WTC11 (cell line): ENCODE measurements at regions not wholly inside any gene's neighbourhood (a gene's known extent, or its start where the extent isn't known, plus 50 kb on each side); places are given as distances from the start of the nearest gene placed in this dataset.

Experiments used
- CTCF ChIP-seq: fragments of 200-600 bp; IDR thresholded peaks from 2 replicates; pipeline ENCODE4 v1.8.0; 2022; ENCODE audit warnings: antibody characterized with exemption
- ERG ChIP-seq: fragments of 250-450 bp; sonication (Bioruptor Pico); IDR thresholded peaks from 2 replicates; pipeline ENCODE4 v1.8.0; 2021; ENCODE audit warnings: mild to moderate bottlenecking
- SP1 ChIP-seq: sonication (generic); formaldehyde crosslinking; conservative IDR thresholded peaks from 2 replicates; pipeline ENCODE4 v1.8.1; 2022; ENCODE audit warnings: missing genetic modification reagents
- USF2 ChIP-seq: sonication (generic); formaldehyde crosslinking; IDR thresholded peaks from 2 replicates; pipeline ENCODE4 v1.8.1; 2023; ENCODE audit warnings: mild to moderate bottlenecking, missing genetic modification reagents, moderate library complexity
- ZNF317 ChIP-seq: sonication (generic); formaldehyde crosslinking; IDR thresholded peaks from 2 replicates; pipeline ENCODE4 v1.8.1; 2023; ENCODE audit warnings: low read depth, mild to moderate bottlenecking, moderate library complexity, missing genetic modification reagents, borderline replicate concordance

- TF ChIP-seq CTCF = no peak
- no peak for TF ChIP-seq ERG (CRISPR knock-in tag)
- TF ChIP-seq ZNF317 (CRISPR knock-in tag) = no peak
- no peak for TF ChIP-seq USF2 (CRISPR knock-in tag)
- TF ChIP-seq SP1 (CRISPR knock-in tag) = no peak
Measured at GRCh38 chr3:5071061-5071460, 51.0 kb upstream of the ARL8B start.
